NCI-H2029 (cell line): ENCODE measurements at regions not wholly inside any gene's neighbourhood (a gene's known extent, or its start where the extent isn't known, plus 50 kb on each side); places are given as distances from the start of the nearest gene placed in this dataset.
"Not testable (repeated sequence)": the region's sequence is repeated elsewhere in the genome, so short reads cannot be mapped to it uniquely, and the experiment has no call there.

ENCODE experiments used
- DNase-seq: peaks from one replicate; lab custom pipeline; 2025; lab: John Stamatoyannopoulos, UW

DNA sequence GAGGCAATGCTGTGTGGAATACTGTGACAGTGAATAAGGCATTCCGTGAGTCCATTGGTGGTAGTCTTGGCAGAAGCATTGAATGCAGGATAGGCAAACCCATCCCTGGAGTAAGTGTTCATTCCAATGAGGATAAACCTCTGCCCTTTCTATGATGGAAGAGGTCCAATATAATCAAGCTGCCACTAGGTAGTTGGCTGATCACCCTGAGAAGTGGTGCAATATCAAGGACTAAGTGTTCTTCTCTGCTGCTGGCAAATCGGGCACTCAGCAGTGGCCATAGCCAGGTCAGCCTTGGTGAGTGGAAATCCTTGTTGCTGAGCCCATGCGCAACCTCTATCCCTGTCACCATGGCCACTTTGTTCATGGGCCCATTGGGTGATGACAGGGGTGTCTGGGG is 70.1 kb downstream of the FBXO4 start:
- DNase-seq = no peak

DNA sequence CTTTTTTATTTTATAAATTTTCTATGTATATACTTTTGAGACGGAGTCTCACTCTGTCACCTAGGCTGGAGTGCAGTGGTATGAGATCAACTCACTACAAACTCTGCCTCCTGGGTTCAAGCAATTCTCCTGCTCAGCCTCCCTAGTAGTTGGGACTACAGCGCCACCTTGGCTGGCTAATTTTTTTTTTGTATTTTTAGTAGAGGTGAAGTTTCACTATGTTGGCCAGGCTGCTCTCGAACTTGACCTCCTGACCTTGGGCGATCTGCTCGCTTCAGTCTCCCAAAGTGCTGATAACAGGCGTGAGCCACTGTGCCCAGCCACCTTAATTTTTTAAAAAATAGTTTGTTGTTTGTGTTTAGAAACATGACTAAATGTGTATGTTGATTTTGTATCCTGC is 76.6 kb downstream of the FBXO4 start:
- no peak for DNase-seq

- DNase-seq = not testable (repeated sequence)
These were observed 78.8 kb downstream of the FBXO4 start for GRCh38 chr5:42003852-42004251.

DNA sequence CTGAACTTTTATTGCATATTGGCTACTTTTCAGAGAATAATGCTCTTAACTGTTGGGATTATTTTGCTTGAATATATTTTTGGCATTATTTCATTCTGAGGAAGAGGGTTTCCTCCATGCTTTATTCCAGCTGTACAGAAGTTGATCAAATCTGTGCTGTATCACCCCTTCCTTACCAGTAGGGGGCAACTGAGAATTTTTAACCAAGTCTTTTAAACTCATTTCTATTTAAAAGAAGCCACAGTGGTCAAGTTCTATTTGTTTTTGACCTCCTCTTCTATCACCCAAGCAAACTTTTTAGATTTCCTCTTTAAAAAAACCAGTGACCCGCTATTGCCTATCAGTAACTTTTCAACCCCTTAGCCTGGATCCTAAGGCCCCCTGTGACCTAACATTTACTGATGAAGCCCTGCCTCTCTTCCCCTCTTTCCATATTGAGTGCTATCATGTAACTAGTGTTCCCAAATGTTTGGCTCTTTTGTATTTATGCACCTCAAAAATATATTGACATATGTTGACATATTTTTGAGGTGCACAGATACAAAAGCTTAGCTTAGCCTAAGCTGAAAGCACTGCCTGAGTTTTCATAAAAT is 80.6 kb downstream of the FBXO4 start:
- DNase-seq = no peak

DNA sequence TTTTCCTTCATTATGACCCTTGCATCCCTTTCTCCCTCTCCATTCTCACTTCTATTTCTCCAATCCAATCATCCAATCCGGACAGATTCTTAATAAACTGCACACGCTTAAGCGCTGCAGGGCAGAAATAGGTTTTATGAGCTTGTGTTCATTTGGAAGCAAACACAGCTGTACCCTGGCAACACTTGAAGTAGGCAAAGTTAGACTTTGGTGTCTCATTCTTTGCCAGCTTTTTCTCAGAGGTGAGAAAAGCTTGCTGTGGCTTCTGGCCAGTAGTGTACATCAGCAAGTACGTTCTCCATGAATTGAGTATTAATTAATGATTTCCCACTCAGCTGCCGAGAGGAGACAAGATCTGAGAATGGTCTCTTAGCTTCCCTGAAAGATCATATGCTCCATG is 88.5 kb downstream of the FBXO4 start:
- no peak for DNase-seq

DNA sequence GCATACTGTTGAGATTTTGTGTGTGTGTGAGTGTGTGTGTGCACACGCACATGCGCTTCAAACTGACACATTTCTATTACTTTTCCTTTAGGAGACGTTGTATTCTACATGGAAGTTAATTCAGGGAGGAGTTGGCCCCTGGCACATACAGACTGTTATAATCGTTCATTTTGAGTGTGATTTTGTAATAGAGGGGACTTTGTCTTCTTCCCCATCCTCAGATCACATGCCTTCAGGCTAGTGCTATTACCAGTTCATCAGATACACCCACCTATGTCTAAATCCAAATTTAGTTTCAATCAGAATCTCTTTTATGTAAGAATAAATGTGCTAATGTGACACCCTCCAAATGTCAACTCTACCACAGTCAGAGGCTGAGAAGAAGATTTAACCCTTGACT is 90.2 kb downstream of the FBXO4 start:
- DNase-seq = no peak

- DNase-seq = no peak
These were observed 90.6 kb downstream of the FBXO4 start for GRCh38 chr5:42015681-42016080.

DNA sequence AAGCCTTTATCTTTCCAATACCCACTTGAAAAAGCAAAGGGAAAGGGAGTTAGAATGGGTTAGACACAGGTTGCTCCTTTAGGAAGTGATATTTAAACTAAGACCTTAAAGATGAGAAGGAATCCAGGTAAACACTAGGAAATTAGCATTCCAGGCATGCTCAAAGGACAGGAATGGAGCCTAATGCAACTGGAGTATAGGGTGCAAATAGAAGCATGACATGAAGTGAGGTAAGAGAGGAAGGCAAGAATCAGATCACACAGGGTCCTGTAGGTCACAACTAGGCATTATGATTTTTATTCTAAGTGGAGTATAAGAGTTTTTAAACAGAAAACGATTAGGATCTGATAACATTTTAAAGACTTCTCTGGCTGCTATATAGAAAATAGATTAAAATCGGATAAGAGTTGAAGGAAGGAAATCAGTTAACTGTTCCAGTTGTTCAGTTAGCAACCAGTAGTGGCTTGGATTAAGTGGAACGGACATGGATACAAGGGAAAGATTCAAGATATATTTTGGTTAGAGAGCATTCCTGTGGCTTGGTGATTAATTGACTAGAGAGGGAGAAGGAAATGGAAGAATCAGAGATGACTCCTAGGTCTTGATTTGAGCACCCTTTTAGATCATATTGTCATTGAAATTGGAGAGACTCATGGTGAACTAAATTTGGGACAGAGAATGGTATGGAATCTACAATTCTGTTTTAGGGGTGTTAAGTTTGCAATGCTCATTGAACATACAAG is 95.9 kb downstream of the FBXO4 start:
- no peak for DNase-seq

DNA sequence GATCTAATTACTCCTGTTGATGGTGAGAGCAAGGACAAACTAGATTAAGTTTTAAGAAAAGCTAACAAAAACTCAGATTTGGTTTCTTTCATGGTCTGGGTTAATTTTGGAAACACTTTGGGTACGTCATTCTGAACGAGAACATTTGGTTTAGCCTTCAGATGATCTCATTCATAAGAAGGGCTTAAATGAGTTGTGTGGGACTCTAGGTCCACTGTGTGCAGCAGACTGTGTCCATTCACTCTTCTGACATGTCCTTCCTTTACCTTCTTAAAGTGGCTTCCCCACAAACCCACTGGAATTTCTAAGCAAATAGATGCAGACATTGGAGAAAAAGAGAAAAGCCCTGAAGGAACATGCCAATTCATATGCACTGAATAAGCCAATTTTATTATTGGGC is 96.8 kb downstream of the FBXO4 start:
- no peak for DNase-seq

GRCh38 chr5:42022383-42022972 is 97.4 kb downstream of the FBXO4 start:
- DNase-seq = no peak

GRCh38 chr5:42026446-42026845 is 101.4 kb downstream of the FBXO4 start:
- no peak for DNase-seq

DNA sequence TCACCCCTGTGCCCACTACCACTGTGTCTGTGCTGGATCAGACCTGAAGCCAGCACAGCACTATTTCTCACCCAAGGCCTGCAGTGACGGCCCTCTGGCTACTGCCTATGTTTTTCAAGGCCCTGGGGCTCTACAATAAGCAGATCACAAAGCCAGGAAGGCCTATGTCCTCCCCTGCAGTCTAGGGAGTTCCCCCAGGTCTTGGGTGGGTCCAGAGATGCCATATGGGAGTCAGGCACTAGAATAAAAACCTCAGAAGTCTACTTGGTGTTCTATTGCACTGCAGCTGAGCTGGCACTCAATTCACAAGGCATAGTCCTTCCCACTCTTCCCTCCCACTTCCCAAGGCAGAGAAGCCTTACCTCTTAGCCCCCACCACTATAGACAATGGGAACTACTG is 107.1 kb downstream of the FBXO4 start:
- DNase-seq = no peak

- DNase-seq = no peak
These were observed 110.4 kb downstream of the FBXO4 start for GRCh38 chr5:42035526-42035925.

DNA sequence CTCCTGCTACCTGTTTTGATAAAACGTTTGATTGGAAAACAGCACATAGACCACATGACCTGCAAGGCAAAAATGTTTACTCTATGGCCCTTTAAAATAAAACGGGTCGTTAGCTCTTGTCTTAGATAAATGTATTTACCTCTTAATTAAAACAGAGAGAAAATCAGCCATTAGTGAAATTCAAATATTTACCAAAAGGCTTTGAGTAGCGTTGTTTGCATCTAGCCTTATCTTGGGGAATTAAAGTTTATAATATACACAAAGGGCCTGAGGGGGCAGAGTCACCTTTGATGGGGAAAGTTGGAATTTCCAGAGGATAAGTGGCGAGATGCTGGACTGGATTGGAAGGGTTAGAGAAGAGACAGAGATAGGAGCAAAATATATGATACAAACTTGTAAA is 111.3 kb downstream of the FBXO4 start:
- DNase-seq = no peak

DNA sequence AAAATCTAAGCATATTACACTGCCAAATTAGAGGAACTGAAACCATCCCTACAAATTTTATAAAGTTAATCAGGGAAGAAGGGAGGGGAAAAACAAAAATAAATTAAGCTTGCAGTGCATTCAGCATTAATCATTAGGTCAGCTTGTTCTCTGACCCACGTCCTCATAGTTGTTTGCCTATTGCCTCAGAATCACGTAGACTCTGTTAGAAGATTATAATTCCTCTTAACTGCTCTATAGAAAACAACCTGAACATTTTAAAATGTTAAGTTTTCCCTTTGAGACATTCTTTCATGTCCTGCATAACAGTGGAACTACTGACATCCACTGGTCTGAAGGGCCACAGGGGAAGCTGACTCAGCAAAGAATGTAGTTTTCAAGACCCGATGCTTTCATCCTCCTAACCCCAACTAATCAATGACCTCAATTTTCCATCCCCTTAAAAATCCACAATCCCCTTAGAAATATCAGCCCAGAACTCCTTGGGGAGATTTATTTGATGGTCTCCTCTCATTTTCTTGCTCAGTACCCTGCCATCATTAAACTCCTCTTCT is 112.4 kb downstream of the FBXO4 start:
- DNase-seq = no peak

GRCh38 chr5:42043400-42043799 is 118.3 kb downstream of the FBXO4 start:
- no peak for DNase-seq

DNA sequence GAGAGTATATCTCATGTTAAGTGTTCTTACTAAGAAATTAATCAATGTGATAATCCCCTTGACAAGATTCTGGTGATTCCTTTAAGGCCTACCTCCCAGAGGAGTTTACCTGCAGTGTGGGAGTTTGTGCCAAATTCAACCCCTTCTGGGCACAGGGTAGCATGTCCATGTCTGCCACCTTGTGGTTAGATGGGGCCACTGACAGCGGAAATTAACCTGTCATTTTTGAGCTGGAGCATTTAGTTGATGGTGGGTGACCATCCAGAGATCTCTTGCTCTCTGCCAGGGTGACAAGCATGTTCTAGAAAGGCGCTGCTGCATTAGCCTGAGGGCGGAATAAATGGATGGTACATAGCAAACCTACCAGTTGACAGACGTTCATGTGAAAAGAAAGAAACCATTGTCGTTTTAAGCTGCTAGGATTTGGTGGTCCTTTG is 132.2 kb downstream of the FBXO4 start:
- peak; percentile 20 for DNase-seq

DNA sequence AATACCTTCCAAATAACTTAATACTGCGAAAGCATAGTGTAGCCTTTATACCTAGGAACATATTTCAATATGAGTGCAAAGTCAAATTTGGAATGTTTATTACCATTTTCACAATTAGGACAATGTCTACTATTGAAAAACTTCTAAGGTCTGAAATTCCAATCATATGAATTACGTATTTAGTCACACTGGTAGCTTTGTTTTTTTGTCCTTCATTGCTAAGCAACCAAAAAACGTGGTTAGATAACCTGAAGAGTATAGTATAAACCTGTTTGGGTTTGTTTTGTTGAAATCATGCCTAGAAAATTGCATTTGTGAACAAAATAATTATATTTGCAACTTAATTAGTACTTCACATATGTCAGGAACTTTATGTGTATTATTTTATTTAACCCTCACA is 134.2 kb downstream of the FBXO4 start:
- no peak for DNase-seq

- no peak for DNase-seq
These were observed 134.8 kb downstream of the FBXO4 start for GRCh38 chr5:42059778-42060464.

DNA sequence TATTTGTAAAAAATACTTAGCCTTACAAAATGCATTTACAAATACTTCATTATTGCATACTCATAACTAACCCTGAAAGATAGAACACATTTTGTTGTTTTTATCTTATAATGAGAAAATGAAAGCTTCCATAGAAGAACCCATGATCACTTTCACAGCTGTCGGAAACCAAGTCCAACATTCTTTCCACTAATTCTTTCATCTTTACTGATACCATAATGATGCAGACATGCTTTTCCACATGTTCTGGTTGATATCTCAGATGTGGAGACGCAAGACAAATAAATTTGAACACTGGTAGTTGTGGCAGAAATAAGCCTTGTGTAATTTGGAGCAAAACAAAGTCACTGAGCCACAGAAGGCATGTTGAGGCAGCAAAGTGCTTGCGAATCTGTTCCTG is 136.0 kb downstream of the FBXO4 start:
- DNase-seq = no peak

- no peak for DNase-seq
These were observed 139.7 kb downstream of the FBXO4 start for GRCh38 chr5:42064821-42065220.

GRCh38 chr5:42066131-42066530 is 141.1 kb downstream of the FBXO4 start:
- no peak for DNase-seq

GRCh38 chr5:42074353-42074752 is 149.3 kb downstream of the FBXO4 start:
- DNase-seq = no peak
